Caco-2 (cell line): ENCODE measurements at regions not wholly inside any gene's neighbourhood (a gene's known extent, or its start where the extent isn't known, plus 50 kb on each side); places are given as distances from the start of the nearest gene placed in this dataset.

ENCODE experiments used
- BruUV-seq: library from RNA; stranded (reverse); fragments of 400-500 nt; replicated peaks from 2 replicates; lab custom pipeline; 2021; lab: Mats Ljungman, UMichigan
- CTCF ChIA-PET: fragments of 300-600 bp; sonication (Branson Sonifier 250); formaldehyde crosslinking; loops from one replicate; lab custom pipeline; 2022; ENCODE audit warnings: antibody characterized with exemption; lab: Charles Lee
- POLR2A ChIA-PET: fragments of 300-600 bp; sonication (Branson Sonifier 250); formaldehyde crosslinking; loops from one replicate; lab custom pipeline; 2022; ENCODE audit warnings: antibody characterized with exemption; lab: Charles Lee
- DNase-seq, 2 experiments: peaks; one replicate each; pipeline versions ENCODE4 v3.0.0 to v3.0.0-alpha.2; 2020 to 2022
- H3K27me3 ChIP-seq: replicated peaks from 2 replicates; pipeline ENCODE4 v1.6.0; 2011; ENCODE audit warnings: low read length; ENCODE audit not compliant: control insufficient read depth, insufficient read depth
- H3K36me3 ChIP-seq: 2 replicates; pipeline ENCODE4 v1.5.1; 2011; ENCODE audit warnings: low read length; ENCODE audit not compliant: control insufficient read depth, insufficient read depth
- H3K4me1 ChIP-seq: fragments of 250-450 bp; sonication (Bioruptor Pico); 2 replicates; pipeline ENCODE4 v1.5.1; 2020; ENCODE audit warnings: mild to moderate bottlenecking
- H3K4me3 ChIP-seq: 2 replicates; pipeline ENCODE4 v1.5.1; 2011; ENCODE audit warnings: low read depth, mild to moderate bottlenecking, control low read depth, low read length
- H3K9me3 ChIP-seq: fragments of 250-450 bp; sonication (Bioruptor Pico); 2 replicates; pipeline ENCODE4 v1.5.1; 2020; ENCODE audit warnings: mild to moderate bottlenecking, moderate library complexity
- H3K27ac Mint-ChIP-seq: one replicate; pipeline ENCODE4 v1.8.0; 2022; ENCODE audit warnings: mixed read lengths; ENCODE audit not compliant: unreplicated experiment
- H3K27me3 Mint-ChIP-seq: one replicate; pipeline ENCODE4 v1.8.0; 2022; ENCODE audit warnings: mixed read lengths; ENCODE audit not compliant: insufficient read depth, unreplicated experiment
- H3K36me3 Mint-ChIP-seq: one replicate; pipeline ENCODE4 v1.8.0; 2022; ENCODE audit warnings: mild to moderate bottlenecking, mixed read lengths; ENCODE audit not compliant: insufficient read depth, unreplicated experiment
- H3K4me1 Mint-ChIP-seq: one replicate; pipeline ENCODE4 v1.8.0; 2022; ENCODE audit warnings: low read depth, mixed read lengths; ENCODE audit not compliant: unreplicated experiment
- H3K4me3 Mint-ChIP-seq: one replicate; pipeline ENCODE4 v1.8.0; 2022; ENCODE audit warnings: mild to moderate bottlenecking, moderate library complexity, mixed read lengths; ENCODE audit not compliant: unreplicated experiment
- H3K9me3 Mint-ChIP-seq: one replicate; pipeline ENCODE4 v1.8.0; 2022; ENCODE audit warnings: mixed read lengths; ENCODE audit not compliant: unreplicated experiment
- CTCF ChIP-seq, 2 experiments: fragments of 200-600 bp in 1 of 2; IDR thresholded peaks; 1 replicate in 1 of 2; 2 replicates in 1 of 2; pipeline versions ENCODE4 v1.5.1 to v1.8.0; 2011 to 2022; ENCODE audit warnings: antibody characterized with exemption in 1 of 2, control low read depth in 1 of 2, inconsistent platforms in 1 of 2, low read depth in 1 of 2, low read length in 1 of 2, mild to moderate bottlenecking in 1 of 2, moderate library complexity in 1 of 2; ENCODE audit not compliant: insufficient read depth in 1 of 2, severe bottlenecking in 1 of 2, unreplicated experiment in 1 of 2
- intact Hi-C: fragments of 100-400 bp; cut with micrococcal nuclease; formaldehyde crosslinking; loops from one replicate; pipeline ENCODE4 v1.10.0; 2022; ENCODE audit not compliant: unreplicated experiment

- H3K36me3 Mint-ChIP-seq = no peaks in the 10 kb centered on the region
- no peaks in the 10 kb centered on the region for H3K9me3 Mint-ChIP-seq
- no peak for DNase-seq
- H3K27me3 Mint-ChIP-seq = peaks cover 14% of the 10 kb centered on the region
- no peak overlapping the region for H3K4me3 Mint-ChIP-seq
- H3K4me1 ChIP-seq = no peaks in the 10 kb centered on the region
- intact Hi-C loops = no loop called here
- no peaks in the 10 kb centered on the region for H3K9me3 ChIP-seq
- H3K4me1 Mint-ChIP-seq = no peaks in the 10 kb centered on the region
- no TSS peak for BruUV-seq
- no peaks in the 10 kb centered on the region for H3K27me3 ChIP-seq
- no peak overlapping the region for H3K4me3 ChIP-seq
- H3K27ac Mint-ChIP-seq = no peak overlapping the region
- ChIA-PET CTCF (no interaction called here), POLR2A (no interaction called here)
- TF ChIP-seq CTCF (IDR thresholded peaks at IDR 0.05; ENCODE audit: insufficient read depth in 1 of 2, low read depth in 1 of 2, low read length in 1 of 2, severe bottlenecking in 1 of 2, unreplicated experiment in 1 of 2) = no peak
- H3K36me3 ChIP-seq = no peaks in the 10 kb centered on the region
These were observed 122.7 kb upstream of the FAM78B start for GRCh38 chr1:166289309-166290050.

GRCh38 chr1:166295656-166296055 lies 128.9 kb upstream of the FAM78B start:
- Mint-ChIP-seq H3K4me1 (no peaks in the 10 kb centered on the region), H3K36me3 (no peaks in the 10 kb centered on the region), H3K27me3 (peaks cover 9% of the 10 kb centered on the region), H3K4me3 (no peak overlapping the region), H3K27ac (no peak overlapping the region), H3K9me3 (no peaks in the 10 kb centered on the region)
- Histone ChIP-seq H3K27me3 (no peaks in the 10 kb centered on the region), H3K4me3 (no peak overlapping the region), H3K9me3 (no peaks in the 10 kb centered on the region), H3K36me3 (no peaks in the 10 kb centered on the region), H3K4me1 (no peaks in the 10 kb centered on the region)
- TF ChIP-seq CTCF (IDR thresholded peaks at IDR 0.05; ENCODE audit: insufficient read depth in 1 of 2, low read depth in 1 of 2, low read length in 1 of 2, severe bottlenecking in 1 of 2, unreplicated experiment in 1 of 2) = no peak
- intact Hi-C loops = no loop called here
- no TSS peak for BruUV-seq
- DNase-seq = no peak
- ChIA-PET POLR2A (no interaction called here), CTCF (no interaction called here)

GRCh38 chr1:166297993-166298392 lies 131.2 kb upstream of the FAM78B start:
- Mint-ChIP-seq H3K4me3 (no peak overlapping the region), H3K4me1 (no peaks in the 10 kb centered on the region), H3K27me3 (peaks cover 9% of the 10 kb centered on the region), H3K27ac (no peak overlapping the region), H3K9me3 (no peaks in the 10 kb centered on the region), H3K36me3 (no peaks in the 10 kb centered on the region)
- Histone ChIP-seq H3K36me3 (no peaks in the 10 kb centered on the region), H3K4me1 (no peaks in the 10 kb centered on the region), H3K27me3 (no peaks in the 10 kb centered on the region), H3K4me3 (no peak overlapping the region), H3K9me3 (no peaks in the 10 kb centered on the region)
- BruUV-seq = no TSS peak
- intact Hi-C loops = no loop called here
- TF ChIP-seq CTCF (IDR thresholded peaks at IDR 0.05; ENCODE audit: insufficient read depth in 1 of 2, low read depth in 1 of 2, low read length in 1 of 2, severe bottlenecking in 1 of 2, unreplicated experiment in 1 of 2) = no peak
- ChIA-PET CTCF (no interaction called here), POLR2A (no interaction called here)
- DNase-seq = no peak
